Endothelial cell of umbilical vein (primary cell): ENCODE measurements at regions not wholly inside any gene's neighbourhood (a gene's known extent, or its start where the extent isn't known, plus 50 kb on each side); places are given as distances from the start of the nearest gene placed in this dataset.

Source experiments
- BruUV-seq: library from RNA; stranded (reverse); fragments of 400-500 nt; replicated peaks from 2 replicates; lab custom pipeline; 2021; lab: Mats Ljungman, UMichigan
- CTCF ChIA-PET: fragments of 300-600, 350-600 bp; sonication (Branson Sonifier 250); formaldehyde crosslinking; loops from one replicate; lab custom pipeline; 2021; ENCODE audit warnings: antibody characterized with exemption, inconsistent platforms; lab: Charles Lee
- POLR2A ChIA-PET: fragments of 300-600, 350-600 bp; sonication (Branson Sonifier 250); formaldehyde crosslinking; loops from one replicate; lab custom pipeline; 2021; ENCODE audit warnings: antibody characterized with exemption, inconsistent platforms; lab: Charles Lee
- DNase-seq: peaks from one replicate; pipeline ENCODE4 v3.0.0-alpha.2; 2011; ENCODE audit warnings: low read depth, low spot score
- FAIRE-seq: peaks from 2 replicates; lab custom pipeline; 2011; peaks lifted over from hg19 to GRCh38; lab: Jason Lieb, UNC
- H2AFZ ChIP-seq: 2 replicates; pipeline ENCODE4 v1.6.0; 2012; ENCODE audit warnings: low read depth, low read length, control low read depth, inconsistent platforms
- H3K27ac ChIP-seq: 2 replicates; pipeline ENCODE4 v1.5.1; 2011; ENCODE audit warnings: low read depth, mild to moderate bottlenecking, control low read depth, low read length, moderate library complexity; ENCODE audit not compliant: insufficient read depth
- H3K27me3 ChIP-seq, 2 experiments: 2 replicates each; pipeline versions ENCODE4 v1.6.0 to v1.6.1; 2011; ENCODE audit warnings: low read length in 2 of 2, mixed read lengths in 1 of 2; ENCODE audit not compliant: control insufficient read depth in 2 of 2, insufficient read depth in 2 of 2
- H3K36me3 ChIP-seq, 2 experiments: 2 replicates in 1 of 2; 3 replicates in 1 of 2; pipeline ENCODE4 v1.5.1; 2011; ENCODE audit warnings: low read length in 2 of 2, mild to moderate bottlenecking in 1 of 2, moderate library complexity in 1 of 2; ENCODE audit not compliant: control insufficient read depth in 2 of 2, insufficient read depth in 2 of 2; ENCODE audit errors: extremely low read depth in 1 of 2
- H3K4me1 ChIP-seq: 3 replicates; pipeline ENCODE4 v1.5.1; 2011; ENCODE audit warnings: mild to moderate bottlenecking, low read length; ENCODE audit not compliant: control insufficient read depth, insufficient read depth; ENCODE audit errors: extremely low read depth
- H3K4me2 ChIP-seq: 2 replicates; pipeline ENCODE4 v1.6.1; 2011; ENCODE audit warnings: low read length, control low read depth, mixed read lengths; ENCODE audit not compliant: insufficient read depth
- H3K4me3 ChIP-seq, 3 experiments: fragments of 200-600 bp in 1 of 3; sonication (generic), shearing (Covaris generic) in 1 of 3; replicated peaks in 1 of 3; 2 replicates each; pipeline ENCODE4 v1.5.1; 2011 to 2016; ENCODE audit warnings: control low read depth in 3 of 3, low read length in 3 of 3, mild to moderate bottlenecking in 2 of 3, inconsistent platforms in 1 of 3, low read depth in 1 of 3, moderate library complexity in 1 of 3; ENCODE audit not compliant: insufficient read depth in 1 of 3
- H3K79me2 ChIP-seq: 2 replicates; pipeline ENCODE4 v1.6.0; 2012; ENCODE audit warnings: low read length, inconsistent platforms; ENCODE audit not compliant: control insufficient read depth, insufficient read depth
- H3K9ac ChIP-seq: replicated peaks from 2 replicates; pipeline ENCODE3; 2011; ENCODE audit warnings: low read length, control low read depth; ENCODE audit not compliant: insufficient read depth; ENCODE audit errors: extremely low read depth
- H3K9me1 ChIP-seq: replicated peaks from 3 replicates; pipeline ENCODE4 v1.6.0; 2011; ENCODE audit warnings: mild to moderate bottlenecking, low read length; ENCODE audit not compliant: control insufficient read depth, insufficient read depth; ENCODE audit errors: extremely low read depth
- H3K9me3 ChIP-seq: replicated peaks from 2 replicates; pipeline ENCODE4 v1.5.1; 2012; ENCODE audit warnings: low read length, inconsistent platforms; ENCODE audit not compliant: control insufficient read depth, insufficient read depth
- H4K20me1 ChIP-seq: replicated peaks from 2 replicates; pipeline ENCODE3; 2011; ENCODE audit warnings: mild to moderate bottlenecking, low read length; ENCODE audit not compliant: control insufficient read depth, insufficient read depth; ENCODE audit errors: extremely low read depth
- CTCF ChIP-seq, 2 donors: IDR thresholded peaks; 1 replicate in 1 of 2; 2 replicates in 1 of 2; pipeline ENCODE4 v1.5.1; 2011; ENCODE audit warnings: low read length in 2 of 2, mild to moderate bottlenecking in 2 of 2, moderate library complexity in 2 of 2, control low read depth in 1 of 2, inconsistent platforms in 1 of 2, low read depth in 1 of 2; ENCODE audit not compliant: insufficient read depth in 1 of 2; ENCODE audit errors: extremely low read depth in 1 of 2
- EZH2 ChIP-seq: IDR thresholded peaks from 2 replicates; pipeline ENCODE4 v1.6.1; 2012; ENCODE audit warnings: borderline replicate concordance, low read depth, mild to moderate bottlenecking, moderate library complexity, low read length, inconsistent platforms; ENCODE audit not compliant: severe bottlenecking
- FOS ChIP-seq: IDR thresholded peaks from 2 replicates; pipeline ENCODE4 v1.6.1; 2011; ENCODE audit warnings: mild to moderate bottlenecking, low read length, moderate library complexity, borderline replicate concordance; ENCODE audit not compliant: insufficient read depth
- GATA2 ChIP-seq: IDR thresholded peaks from 2 replicates; pipeline ENCODE4 v1.7.0; 2011; ENCODE audit warnings: low read depth, mild to moderate bottlenecking, moderate library complexity, mixed read lengths, low read length; ENCODE audit not compliant: insufficient read length, insufficient read depth
- JUN ChIP-seq: IDR thresholded peaks from 2 replicates; pipeline ENCODE4 v1.6.1; 2011; ENCODE audit warnings: borderline replicate concordance, low read depth; ENCODE audit not compliant: insufficient read length, insufficient read depth
- MAX ChIP-seq: IDR thresholded peaks from 2 replicates; pipeline ENCODE4 v1.6.1; 2011; ENCODE audit not compliant: insufficient read depth, insufficient read length
- MYC ChIP-seq: IDR thresholded peaks from one replicate; pipeline ENCODE4 v1.6.1; 2011; ENCODE audit warnings: mild to moderate bottlenecking, low read depth, low read length
- POLR2A ChIP-seq: IDR thresholded peaks from 2 replicates; pipeline ENCODE4 v1.6.1; 2012; ENCODE audit warnings: low read depth, mild to moderate bottlenecking, control low read depth, low read length
- POLR2AphosphoS5 ChIP-seq: IDR thresholded peaks from 2 replicates; pipeline ENCODE4 v1.6.1; 2012; ENCODE audit warnings: low read depth, mild to moderate bottlenecking, control low read depth, low read length, moderate library complexity; ENCODE audit not compliant: insufficient read depth
- dilution Hi-C: fragments of 300-500 bp; cut with MboI; formaldehyde crosslinking; loops from one replicate; pipeline ENCODE4 v1.15.0; 2019; ENCODE audit warnings: low sequenced_read_pairs; ENCODE audit not compliant: extremely low pct_ligation_motif_present
- intact Hi-C: fragments of 100-400 bp; cut with micrococcal nuclease; formaldehyde crosslinking; loops from one replicate; pipeline ENCODE4 v1.10.0; 2022

DNA sequence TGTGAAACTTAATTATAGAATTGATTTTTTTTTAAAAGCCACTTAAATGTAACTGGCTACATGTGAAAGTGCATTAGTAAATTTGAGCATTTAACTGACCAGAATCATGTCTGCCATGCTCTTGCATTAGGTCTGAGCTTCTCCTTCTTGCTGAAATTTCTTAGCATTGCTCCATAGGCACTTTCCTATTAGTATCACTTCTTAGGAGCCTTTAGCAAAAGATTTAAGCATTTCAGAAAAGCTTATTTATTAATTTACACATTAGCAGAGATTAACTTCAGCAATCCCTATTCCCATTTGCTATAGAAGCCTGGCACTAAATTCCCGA lies 211.0 kb downstream of the SNX18 start:
- Histone ChIP-seq H3K4me3 (no peak overlapping the region), H3K4me1 (no peaks in the 10 kb centered on the region), H3K27me3 (peaks cover 10 to 18% of the 10 kb centered on the region in 2 experiments), H3K36me3 (no peaks in the 10 kb centered on the region), H3K4me2 (no peak overlapping the region), H3K9me3 (no peaks in the 10 kb centered on the region), H3K9me1 (no peaks in the 10 kb centered on the region), H3K9ac (no peak overlapping the region), H2AFZ (no peak overlapping the region), H4K20me1 (no peaks in the 10 kb centered on the region), H3K79me2 (no peaks in the 10 kb centered on the region), H3K27ac (no peak overlapping the region)
- dilution Hi-C loops (no loop called here), intact Hi-C loops (no loop called here)
- no TSS peak for BruUV-seq
- FAIRE-seq (no peak), DNase-seq (no peak)
- no peak for TF ChIP-seq POLR2A
- TF ChIP-seq POLR2AphosphoS5, result no peak
- TF ChIP-seq JUN, result no peak
- TF ChIP-seq FOS, result no peak
- no peak for TF ChIP-seq CTCF (IDR thresholded peaks at IDR 0.05; ENCODE audit: extremely low read depth in 1 of 2, insufficient read depth in 1 of 2, low read depth in 1 of 2, low read length in 2 of 2)
- no peak for TF ChIP-seq GATA2
- no peak for TF ChIP-seq MAX
- TF ChIP-seq EZH2, result no peak
- no peak for TF ChIP-seq MYC
- ChIA-PET POLR2A (no interaction called here), CTCF (interaction anchor here (0.7 to 1.0 kb wide), 2 partner anchors 9 to 190 kb away, joined by 3 to 4 read pairs; no protein-coding TSS in a partner anchor)
